Mucosa of descending colon (tissue), 3 donors: ENCODE measurements at regions not wholly inside any gene's neighbourhood (a gene's known extent, or its start where the extent isn't known, plus 50 kb on each side); places are given as distances from the start of the nearest gene placed in this dataset.
"Not testable (repeated sequence)": the region's sequence is repeated elsewhere in the genome, so short reads cannot be mapped to it uniquely, and the experiment has no call there.

Experiments
- ATAC-seq: fragments of 200-7000 bp; cut with Tn5 transposase; one replicate; pipeline ENCODE4 v1.9.1; 2020; ENCODE audit warnings: mild to moderate bottlenecking, moderate library complexity
- DNase-seq, 3 donors: peaks; one replicate each; pipeline ENCODE4 v3.0.0-alpha.2; 2020
- H3K36me3 ChIP-seq: fragments of 200-600 bp; one replicate; pipeline ENCODE4 v1.8.0; 2021; ENCODE audit warnings: low read depth, mild to moderate bottlenecking
- H3K4me1 ChIP-seq: fragments of 200-600 bp; one replicate; pipeline ENCODE4 v1.8.0; 2021; ENCODE audit warnings: low read depth, mild to moderate bottlenecking
- H3K4me3 ChIP-seq: fragments of 200-600 bp; one replicate; pipeline ENCODE4 v1.8.0; 2021; ENCODE audit warnings: mild to moderate bottlenecking
- H3K9me3 ChIP-seq: fragments of 200-600 bp; one replicate; pipeline ENCODE4 v1.8.0; 2021; ENCODE audit warnings: mild to moderate bottlenecking
- CTCF ChIP-seq: fragments of 200-600 bp; IDR thresholded peaks from one replicate; pipeline ENCODE4 v1.8.0; 2022; ENCODE audit warnings: antibody characterized with exemption, mild to moderate bottlenecking
- intact Hi-C, 2 donors: fragments of 100-400 bp; cut with DNase I in 1 of 2; cut with micrococcal nuclease in 1 of 2; formaldehyde crosslinking; loops; one replicate each; pipeline versions ENCODE4 v1.11.0 to v1.11.1; 2022; cut with DNase I, micrococcal nuclease
- donor health status: DM: no; HTN: no; CAD: no; lungs with moderate emphysema.
- donor health status: DM: no; HTN: no; CAD: no.
- donor health status: DM: no; HTN: yes; CAD: no.

GRCh38 chr13:44054525-44054924 lies 174.8 kb downstream of the LACC1 start:
- peaks cover 9% of the 10 kb centered on the region for H3K4me1 ChIP-seq
- no peak overlapping the region for H3K4me3 ChIP-seq
- no peaks in the 10 kb centered on the region for H3K36me3 ChIP-seq
- no peak for TF ChIP-seq CTCF
- H3K9me3 ChIP-seq: no peaks in the 10 kb centered on the region
- intact Hi-C loops: loop anchor here (5.0 to 10.0 kb wide), 3 partner anchors 90 to 383 kb away; no protein-coding TSS in a partner anchor
- DNase-seq (no peak), ATAC-seq (no peak)

- not testable (repeated sequence) for H3K4me1 ChIP-seq, H3K4me3 ChIP-seq, H3K36me3 ChIP-seq, ATAC-seq, DNase-seq, H3K9me3 ChIP-seq
- intact Hi-C loops: loop anchor here (10.0 kb wide), 2 partner anchors 89 to 379 kb away; no protein-coding TSS in a partner anchor
Observed at GRCh38 chr13:44055681-44056080, 176.0 kb downstream of the LACC1 start.

- no peak overlapping the region for H3K4me3 ChIP-seq
- intact Hi-C loops: loop anchor here (10.0 kb wide), 2 partner anchors 87 to 377 kb away; no protein-coding TSS in a partner anchor
- no peak for TF ChIP-seq CTCF
- H3K36me3 ChIP-seq: no peaks in the 10 kb centered on the region
- ATAC-seq: no peak
- H3K4me1 ChIP-seq: no peaks in the 10 kb centered on the region
- no peak for DNase-seq
- H3K9me3 ChIP-seq: no peaks in the 10 kb centered on the region
Observed at GRCh38 chr13:44058067-44058466, 178.4 kb downstream of the LACC1 start.

- intact Hi-C loops: loop anchor here (10.0 kb wide), 2 partner anchors 86 to 376 kb away; no protein-coding TSS in a partner anchor
- H3K4me1 ChIP-seq: no peaks in the 10 kb centered on the region
- DNase-seq (no peak), ATAC-seq (no peak)
- no peaks in the 10 kb centered on the region for H3K36me3 ChIP-seq
- H3K4me3 ChIP-seq: no peak overlapping the region
- H3K9me3 ChIP-seq: no peaks in the 10 kb centered on the region
- TF ChIP-seq CTCF: no peak
Observed at GRCh38 chr13:44058624-44059215, 179.0 kb downstream of the LACC1 start.

- H3K9me3 ChIP-seq: no peaks in the 10 kb centered on the region
- no peaks in the 10 kb centered on the region for H3K36me3 ChIP-seq
- DNase-seq (no peak), ATAC-seq (no peak)
- intact Hi-C loops: no loop called here
- H3K4me1 ChIP-seq: no peaks in the 10 kb centered on the region
- TF ChIP-seq CTCF: no peak
- no peak overlapping the region for H3K4me3 ChIP-seq
Observed at GRCh38 chr13:44061876-44062275, 182.2 kb downstream of the LACC1 start.

- TF ChIP-seq CTCF: no peak
- ATAC-seq (peak; percentile 80), DNase-seq (peak in 1 of 3 donors; percentile 15)
- Histone ChIP-seq H3K9me3 (no peaks in the 10 kb centered on the region), H3K4me1 (no peaks in the 10 kb centered on the region), H3K36me3 (no peaks in the 10 kb centered on the region), H3K4me3 (no peak overlapping the region)
- intact Hi-C loops: no loop called here
Observed at GRCh38 chr13:44063467-44063866, 183.8 kb downstream of the LACC1 start.
